CD4-positive, alpha-beta memory T cell (primary cell): ENCODE measurements at regions not wholly inside any gene's neighbourhood (a gene's known extent, or its start where the extent isn't known, plus 50 kb on each side); places are given as distances from the start of the nearest gene placed in this dataset.

ENCODE experiments used
- CTCF ChIA-PET: fragments of 350-600 bp; sonication (Branson Sonifier 250); formaldehyde crosslinking; loops from one replicate; lab custom pipeline; 2021; ENCODE audit warnings: inconsistent platforms; ENCODE audit not compliant: partially characterized antibody; lab: Charles Lee
- POLR2A ChIA-PET: fragments of 350-600 bp; sonication (Branson Sonifier 250); formaldehyde crosslinking; loops from one replicate; lab custom pipeline; 2021; ENCODE audit not compliant: partially characterized antibody; lab: Charles Lee
- DNase-seq, 5 donors: peaks; one replicate each; pipeline versions ENCODE4 v3.0.0 to v3.0.0-alpha.2; 2020 to 2022; ENCODE audit warnings: mixed read lengths in 1 of 5
- H3K27ac ChIP-seq: one replicate; pipeline ENCODE4 v1.7.0; 2013; ENCODE audit warnings: low read depth, low read length
- H3K27me3 ChIP-seq: 2 replicates; pipeline ENCODE4 v1.7.0; 2013; ENCODE audit warnings: mild to moderate bottlenecking, low read length, moderate library complexity; ENCODE audit not compliant: insufficient read depth
- H3K36me3 ChIP-seq: 2 replicates; pipeline ENCODE4 v1.7.0; 2013; ENCODE audit warnings: mild to moderate bottlenecking, low read length, moderate library complexity; ENCODE audit not compliant: insufficient read depth
- H3K4me1 ChIP-seq: 2 replicates; pipeline ENCODE4 v1.7.0; 2013; ENCODE audit warnings: mild to moderate bottlenecking, low read length, moderate library complexity; ENCODE audit not compliant: insufficient read depth
- H3K4me3 ChIP-seq, 2 donors: one replicate each; pipeline ENCODE4 v1.7.0; 2013; ENCODE audit warnings: low read length in 2 of 2, mild to moderate bottlenecking in 1 of 2
- H3K9me3 ChIP-seq, 2 donors: one replicate each; pipeline ENCODE4 v1.7.0; 2013; ENCODE audit warnings: low read length in 2 of 2, control low read depth in 1 of 2; ENCODE audit not compliant: control insufficient read depth in 1 of 2
- H3K27ac Mint-ChIP-seq, 7 donors: one replicate each; pipeline ENCODE4 v1.8.0; 2020 to 2021; ENCODE audit warnings: mixed read lengths in 7 of 7, mild to moderate bottlenecking in 6 of 7, inconsistent platforms in 3 of 7, moderate library complexity in 3 of 7
- H3K27me3 Mint-ChIP-seq, 2 donors: one replicate each; pipeline ENCODE4 v1.8.0; 2020 to 2021; ENCODE audit warnings: mixed read lengths in 2 of 2
- H3K36me3 Mint-ChIP-seq, 2 donors: one replicate each; pipeline ENCODE4 v1.8.0; 2020 to 2021; ENCODE audit warnings: mixed read lengths in 2 of 2, inconsistent platforms in 1 of 2, mild to moderate bottlenecking in 1 of 2
- H3K4me1 Mint-ChIP-seq, 4 donors: one replicate each; pipeline ENCODE4 v1.8.0; 2020 to 2021; ENCODE audit warnings: mixed read lengths in 4 of 4, mild to moderate bottlenecking in 1 of 4
- H3K4me3 Mint-ChIP-seq, 8 donors: one replicate each; pipeline ENCODE4 v1.8.0; 2020 to 2021; ENCODE audit warnings: mixed read lengths in 8 of 8, mild to moderate bottlenecking in 7 of 8, moderate library complexity in 6 of 8, inconsistent platforms in 3 of 8
- H3K9me3 Mint-ChIP-seq, 8 donors: one replicate each; pipeline ENCODE4 v1.8.0; 2020 to 2021; ENCODE audit warnings: mixed read lengths in 8 of 8, mild to moderate bottlenecking in 5 of 8, inconsistent platforms in 3 of 8, moderate library complexity in 1 of 8
- intact Hi-C: fragments of 100-400 bp; cut with micrococcal nuclease; formaldehyde crosslinking; loops from one replicate; pipeline ENCODE4 v1.15.1; 2023

DNA sequence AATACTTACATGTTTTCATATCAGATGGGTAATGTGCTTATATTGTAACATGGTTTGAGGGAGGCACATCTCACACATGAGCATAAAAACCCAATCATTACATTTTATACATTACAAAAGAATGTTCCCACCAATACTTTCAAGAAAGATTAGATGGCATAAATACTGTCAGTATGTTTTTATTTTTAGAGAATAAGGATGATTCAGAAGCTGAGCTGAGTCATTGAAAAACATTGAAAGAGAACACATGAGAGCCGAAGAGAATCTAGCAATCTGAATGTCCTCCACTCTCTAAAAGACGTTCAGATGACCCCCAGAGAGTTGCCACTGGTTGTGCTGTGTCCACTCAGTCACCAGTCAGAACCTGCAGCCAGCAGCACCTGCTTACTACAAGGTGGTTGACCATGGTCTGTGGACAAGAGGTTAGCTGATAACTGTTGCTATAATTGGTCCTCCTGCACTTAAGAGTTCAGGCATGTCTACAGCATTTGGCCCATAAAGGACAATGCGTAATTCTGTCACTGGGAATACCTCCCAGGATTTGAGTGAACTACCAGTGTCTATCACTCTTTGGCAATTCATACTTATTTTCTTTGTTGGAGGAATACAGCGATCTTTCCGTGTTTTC lies 382.2 kb upstream of the IGFBP7 start:
- no peaks in the 10 kb centered on the region for H3K4me1 Mint-ChIP-seq

DNA sequence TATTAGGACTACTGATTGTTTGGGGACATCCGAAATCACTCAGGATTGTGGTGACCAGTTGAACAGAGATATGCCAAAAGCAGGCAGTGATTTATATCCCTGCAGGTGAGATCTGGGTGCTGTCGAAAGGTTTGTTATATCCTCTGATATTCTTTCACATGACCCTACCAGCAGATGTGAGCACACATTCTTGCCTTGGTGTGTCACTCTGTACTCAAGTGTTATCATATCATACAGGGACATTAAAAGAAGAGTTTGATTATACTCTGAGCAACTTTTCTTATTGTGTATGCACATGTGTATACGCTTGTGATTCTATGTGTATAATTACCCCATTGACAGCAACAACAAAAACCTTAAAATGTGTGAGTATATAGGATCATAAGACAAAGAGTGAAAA lies 381.2 kb upstream of the IGFBP7 start:
- ChIA-PET CTCF (no interaction called here), POLR2A (no interaction called here)
- intact Hi-C loops = no loop called here
- Histone ChIP-seq H3K27me3 (no peaks in the 10 kb centered on the region), H3K4me1 (no peaks in the 10 kb centered on the region), H3K4me3 (no peak overlapping the region), H3K9me3 (no peaks in the 10 kb centered on the region), H3K36me3 (no peaks in the 10 kb centered on the region), H3K27ac (no peak overlapping the region)
- H3K27ac Mint-ChIP-seq = no peak overlapping the region
- no peaks in the 10 kb centered on the region for H3K4me1 Mint-ChIP-seq
- peaks cover 2 to 11% (median 5%) of the 10 kb centered on the region in 8 donors for H3K9me3 Mint-ChIP-seq
- no peaks in the 10 kb centered on the region for H3K27me3 Mint-ChIP-seq
- no peak overlapping the region for H3K4me3 Mint-ChIP-seq
- no peak for DNase-seq
- H3K36me3 Mint-ChIP-seq = no peaks in the 10 kb centered on the region

More for the DNA sequence above, 382.2 kb upstream of the IGFBP7 start:
- Histone ChIP-seq H3K27me3 (no peaks in the 10 kb centered on the region), H3K9me3 (no peaks in the 10 kb centered on the region), H3K36me3 (no peaks in the 10 kb centered on the region), H3K4me1 (no peaks in the 10 kb centered on the region), H3K4me3 (no peak overlapping the region), H3K27ac (no peak overlapping the region)
- Mint-ChIP-seq H3K27me3 (no peaks in the 10 kb centered on the region), H3K9me3 (peaks cover 2 to 11% (median 5%) of the 10 kb centered on the region in 8 donors), H3K36me3 (no peaks in the 10 kb centered on the region), H3K4me3 (no peak overlapping the region), H3K27ac (no peak overlapping the region)
- no peak for DNase-seq
- CTCF ChIA-PET = no interaction called here
- intact Hi-C loops = no loop called here
- POLR2A ChIA-PET = no interaction called here

DNA sequence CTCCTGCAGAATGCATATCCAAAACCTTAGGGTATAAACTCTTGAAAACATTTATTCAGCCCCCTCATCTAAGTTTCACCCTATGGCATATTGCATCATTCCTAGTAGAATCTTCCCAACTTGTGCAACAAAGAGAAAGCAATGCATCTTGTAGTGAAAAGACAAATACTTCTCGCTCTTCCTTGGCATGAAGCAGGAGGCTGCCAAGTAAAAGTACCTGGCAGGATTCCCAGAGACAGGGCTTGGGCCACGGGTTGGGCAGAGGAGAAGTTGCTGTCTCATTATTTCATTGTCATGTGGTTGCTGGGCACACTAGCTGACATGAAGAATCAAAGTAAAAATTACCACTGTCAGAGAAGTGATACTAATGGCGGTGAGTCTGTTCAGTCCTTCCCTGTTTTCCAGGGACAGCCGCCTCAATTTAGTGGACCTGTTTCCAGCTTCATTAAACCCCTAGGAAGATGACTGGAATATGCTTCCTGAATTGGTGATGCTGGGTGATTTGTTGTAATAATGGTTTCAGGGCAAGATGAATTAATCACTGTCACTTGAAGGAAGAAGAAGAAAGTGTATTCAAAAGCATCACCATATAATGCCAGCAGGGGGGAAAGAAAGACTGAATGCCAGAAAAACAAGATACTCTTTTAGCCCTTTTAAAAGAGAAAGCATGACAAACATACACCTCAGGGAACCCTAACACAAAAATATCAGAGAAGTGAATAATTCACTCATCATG lies 380.5 kb upstream of the IGFBP7 start:
- Histone ChIP-seq H3K4me3 (no peak overlapping the region), H3K36me3 (no peaks in the 10 kb centered on the region), H3K27ac (no peak overlapping the region), H3K4me1 (no peaks in the 10 kb centered on the region), H3K9me3 (no peaks in the 10 kb centered on the region), H3K27me3 (no peaks in the 10 kb centered on the region)
- Mint-ChIP-seq H3K4me3 (no peak overlapping the region), H3K27me3 (no peaks in the 10 kb centered on the region), H3K9me3 (peaks cover 2 to 11% (median 5%) of the 10 kb centered on the region in 8 donors), H3K36me3 (no peaks in the 10 kb centered on the region), H3K4me1 (no peaks in the 10 kb centered on the region), H3K27ac (no peak overlapping the region)
- CTCF ChIA-PET = no interaction called here
- POLR2A ChIA-PET = no interaction called here
- intact Hi-C loops = no loop called here
- DNase-seq = no peak

- Mint-ChIP-seq H3K27ac (no peak overlapping the region), H3K27me3 (no peaks in the 10 kb centered on the region), H3K4me3 (no peak overlapping the region), H3K36me3 (no peaks in the 10 kb centered on the region), H3K9me3 (peaks cover 0 to 11% (median 3%) of the 10 kb centered on the region in 8 donors), H3K4me1 (no peaks in the 10 kb centered on the region)
- Histone ChIP-seq H3K4me1 (no peaks in the 10 kb centered on the region), H3K36me3 (no peaks in the 10 kb centered on the region), H3K27me3 (no peaks in the 10 kb centered on the region), H3K27ac (no peak overlapping the region), H3K4me3 (no peak overlapping the region), H3K9me3 (no peaks in the 10 kb centered on the region)
- DNase-seq = no peak
- ChIA-PET CTCF (no interaction called here), POLR2A (no interaction called here)
- intact Hi-C loops = no loop called here
Measured at GRCh38 chr4:57488366-57489162, 378.4 kb upstream of the IGFBP7 start.

- H3K9me3 ChIP-seq = no peaks in the 10 kb centered on the region
- no peaks in the 10 kb centered on the region for H3K36me3 Mint-ChIP-seq
- CTCF ChIA-PET = no interaction called here
- no peaks in the 10 kb centered on the region for H3K4me1 ChIP-seq
- DNase-seq = no peak
- H3K4me3 Mint-ChIP-seq = no peak overlapping the region
- H3K27me3 Mint-ChIP-seq = no peaks in the 10 kb centered on the region
- H3K4me1 Mint-ChIP-seq = no peaks in the 10 kb centered on the region
- intact Hi-C loops = no loop called here
- no peak overlapping the region for H3K4me3 ChIP-seq
- POLR2A ChIA-PET = no interaction called here
- H3K27ac Mint-ChIP-seq = no peak overlapping the region
- no peaks in the 10 kb centered on the region for H3K36me3 ChIP-seq
- peaks cover 0 to 23% (median 8%) of the 10 kb centered on the region in 8 donors for H3K9me3 Mint-ChIP-seq
- H3K27me3 ChIP-seq = no peaks in the 10 kb centered on the region
- no peak overlapping the region for H3K27ac ChIP-seq
Measured at GRCh38 chr4:57475424-57475823, 365.2 kb upstream of the IGFBP7 start.

- intact Hi-C loops = no loop called here
- Mint-ChIP-seq H3K27ac (no peak overlapping the region), H3K9me3 (peaks cover 4 to 28% (median 8%) of the 10 kb centered on the region in 8 donors), H3K36me3 (no peaks in the 10 kb centered on the region), H3K4me1 (no peaks in the 10 kb centered on the region), H3K27me3 (peaks cover 0 to 1% of the 10 kb centered on the region in 2 donors), H3K4me3 (no peak overlapping the region)
- H3K36me3 ChIP-seq = no peaks in the 10 kb centered on the region
- ChIA-PET POLR2A (no interaction called here), CTCF (no interaction called here)
- no peaks in the 10 kb centered on the region for H3K9me3 ChIP-seq
- H3K27me3 ChIP-seq = no peaks in the 10 kb centered on the region
- no peaks in the 10 kb centered on the region for H3K4me1 ChIP-seq
- DNase-seq = no peak
- H3K4me3 ChIP-seq = no peak overlapping the region
- H3K27ac ChIP-seq = no peak overlapping the region
Measured at GRCh38 chr4:57465321-57466056, 355.3 kb upstream of the IGFBP7 start.

GRCh38 chr4:57462843-57463242 lies 352.7 kb upstream of the IGFBP7 start:
- Histone ChIP-seq H3K4me3 (no peak overlapping the region), H3K27me3 (no peaks in the 10 kb centered on the region), H3K9me3 (no peaks in the 10 kb centered on the region), H3K36me3 (no peaks in the 10 kb centered on the region), H3K27ac (no peak overlapping the region), H3K4me1 (no peaks in the 10 kb centered on the region)
- Mint-ChIP-seq H3K27me3 (peaks cover 0 to 1% of the 10 kb centered on the region in 2 donors), H3K4me3 (no peak overlapping the region), H3K4me1 (no peaks in the 10 kb centered on the region), H3K9me3 (peaks cover 0 to 18% (median 8%) of the 10 kb centered on the region in 8 donors), H3K36me3 (no peaks in the 10 kb centered on the region), H3K27ac (no peak overlapping the region)
- DNase-seq = no peak
- CTCF ChIA-PET = no interaction called here
- POLR2A ChIA-PET = no interaction called here
- intact Hi-C loops = no loop called here
